GM18505 (cell line): ENCODE measurements at regions not wholly inside any gene's neighbourhood (a gene's known extent, or its start where the extent isn't known, plus 50 kb on each side); places are given as distances from the start of the nearest gene placed in this dataset.
A peak's percentile ranks its signal among the peaks of the same experiment; 100 is the strongest.

ENCODE experiments used
- ATAC-seq: cut with Tn5 transposase; IDR thresholded peaks from one replicate; pipeline ENCODE4 v1.9.1; 2021; ENCODE audit not compliant: unreplicated experiment
- POLR2A ChIP-seq: IDR thresholded peaks from 4 replicates; pipeline ENCODE4 v1.6.1; 2011; ENCODE audit warnings: borderline replicate concordance; ENCODE audit not compliant: insufficient read depth, insufficient read length; ENCODE audit errors: extremely low read depth

GRCh38 chr17:77443748-77444260, 303.0 kb downstream of the SEC14L1 start:
- no peak for TF ChIP-seq POLR2A

GRCh38 chr17:77444628-77444983, 303.8 kb downstream of the SEC14L1 start:
- no peak for ATAC-seq
- TF ChIP-seq POLR2A = no peak

More at GRCh38 chr17:77443748-77444260, 303.0 kb downstream of the SEC14L1 start:
- no peak for ATAC-seq

- TF ChIP-seq POLR2A = peak; percentile 64
Observed at GRCh38 chr17:77444984-77445759, 304.4 kb downstream of the SEC14L1 start.

GRCh38 chr17:77445760-77446532, 305.2 kb downstream of the SEC14L1 start:
- no peak for ATAC-seq
- peak; percentile 52 for TF ChIP-seq POLR2A

More at GRCh38 chr17:77444984-77445759, 304.4 kb downstream of the SEC14L1 start:
- peak; percentile 23 for ATAC-seq

GRCh38 chr17:77446940-77447634, 306.3 kb downstream of the SEC14L1 start:
- peak; percentile 12 for TF ChIP-seq POLR2A

GRCh38 chr17:77449373-77449907, 308.7 kb downstream of the SEC14L1 start:
- ATAC-seq = no peak

More at GRCh38 chr17:77446940-77447634, 306.3 kb downstream of the SEC14L1 start:
- ATAC-seq = no peak

GRCh38 chr17:77449908-77450741, 309.4 kb downstream of the SEC14L1 start:
- TF ChIP-seq POLR2A = peak; percentile 56
- ATAC-seq = no peak

More at GRCh38 chr17:77449373-77449907, 308.7 kb downstream of the SEC14L1 start:
- no peak for TF ChIP-seq POLR2A

- TF ChIP-seq POLR2A = no peak
- ATAC-seq = no peak
Observed at GRCh38 chr17:77450742-77451244, 310.0 kb downstream of the SEC14L1 start.

- no peak for ATAC-seq
- TF ChIP-seq POLR2A = peak; percentile 81
Observed at GRCh38 chr17:77451245-77451893, 310.6 kb downstream of the SEC14L1 start.

- no peak for TF ChIP-seq POLR2A
Observed at GRCh38 chr17:77451894-77452852, 311.4 kb downstream of the SEC14L1 start.

More at GRCh38 chr17:77451894-77452852, 311.4 kb downstream of the SEC14L1 start:
- no peak for ATAC-seq
